NB4 (cell line): ENCODE measurements at regions not wholly inside any gene's neighbourhood (a gene's known extent, or its start where the extent isn't known, plus 50 kb on each side); places are given as distances from the start of the nearest gene placed in this dataset.

Experiments
- MYC ChIP-seq: IDR thresholded peaks from 2 replicates; pipeline ENCODE4 v1.6.1; 2011; ENCODE audit warnings: low read depth, low read length
- POLR2A ChIP-seq: IDR thresholded peaks from 2 replicates; pipeline ENCODE4 v1.6.1; 2011; ENCODE audit warnings: mild to moderate bottlenecking; ENCODE audit not compliant: insufficient read length; ENCODE audit errors: extremely low read depth
- TF ChIP-seq, protein P1 (sequence below): IDR thresholded peaks from one replicate; pipeline ENCODE4 v1.5.1; 2012; ENCODE audit warnings: low read depth, low read length

DNA sequence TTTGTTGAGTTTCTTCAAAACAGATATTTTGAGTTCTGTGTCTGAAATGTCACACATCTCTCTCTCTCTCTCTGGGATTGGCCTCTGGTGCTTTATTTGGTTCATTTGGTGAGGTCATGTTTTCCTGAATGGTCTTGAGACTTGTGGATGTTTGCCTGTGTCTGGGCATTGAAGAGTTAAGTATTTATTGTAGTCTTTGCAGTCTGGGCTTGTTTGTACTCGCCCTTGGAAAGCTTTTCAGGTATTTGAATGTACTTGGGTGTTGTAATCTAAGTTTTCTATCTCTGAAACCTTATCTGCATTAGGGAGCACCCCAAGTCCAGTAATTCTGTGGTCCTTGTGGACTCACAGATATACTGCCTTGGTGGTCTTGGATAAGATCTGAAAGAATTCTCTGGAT lies 106.7 kb upstream of the PRSS58 start:
- TF ChIP-seq, protein P1, sequence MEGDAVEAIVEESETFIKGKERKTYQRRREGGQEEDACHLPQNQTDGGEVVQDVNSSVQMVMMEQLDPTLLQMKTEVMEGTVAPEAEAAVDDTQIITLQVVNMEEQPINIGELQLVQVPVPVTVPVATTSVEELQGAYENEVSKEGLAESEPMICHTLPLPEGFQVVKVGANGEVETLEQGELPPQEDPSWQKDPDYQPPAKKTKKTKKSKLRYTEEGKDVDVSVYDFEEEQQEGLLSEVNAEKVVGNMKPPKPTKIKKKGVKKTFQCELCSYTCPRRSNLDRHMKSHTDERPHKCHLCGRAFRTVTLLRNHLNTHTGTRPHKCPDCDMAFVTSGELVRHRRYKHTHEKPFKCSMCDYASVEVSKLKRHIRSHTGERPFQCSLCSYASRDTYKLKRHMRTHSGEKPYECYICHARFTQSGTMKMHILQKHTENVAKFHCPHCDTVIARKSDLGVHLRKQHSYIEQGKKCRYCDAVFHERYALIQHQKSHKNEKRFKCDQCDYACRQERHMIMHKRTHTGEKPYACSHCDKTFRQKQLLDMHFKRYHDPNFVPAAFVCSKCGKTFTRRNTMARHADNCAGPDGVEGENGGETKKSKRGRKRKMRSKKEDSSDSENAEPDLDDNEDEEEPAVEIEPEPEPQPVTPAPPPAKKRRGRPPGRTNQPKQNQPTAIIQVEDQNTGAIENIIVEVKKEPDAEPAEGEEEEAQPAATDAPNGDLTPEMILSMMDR, result no peak
- TF ChIP-seq MYC (no peak), POLR2A (no peak)
